ENCODE measurements at regions not wholly inside any gene's neighbourhood (a gene's known extent, or its start where the extent isn't known, plus 50 kb on each side); places are given as distances from the start of the nearest gene placed in this dataset.

DNA sequence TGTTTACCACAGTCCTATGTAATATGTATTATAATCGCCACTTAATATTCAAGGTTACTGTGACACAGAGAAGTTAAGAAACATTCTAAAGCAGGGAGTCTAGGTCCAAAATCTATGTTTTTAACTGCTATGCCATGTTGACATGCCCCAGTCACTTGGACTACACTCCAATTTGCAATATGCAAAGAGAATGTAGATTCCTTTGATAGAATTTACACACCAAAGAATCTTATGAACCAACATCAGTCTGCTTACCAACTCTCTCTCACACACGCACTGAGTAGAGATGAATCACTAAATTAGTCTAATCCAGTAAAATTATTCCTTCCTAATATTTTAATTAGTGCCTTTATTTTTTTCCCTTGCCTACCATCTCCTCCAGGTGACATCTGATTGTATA lies 266.2 kb downstream of the OLFM3 start:
- DNase-seq, result no peak

DNA sequence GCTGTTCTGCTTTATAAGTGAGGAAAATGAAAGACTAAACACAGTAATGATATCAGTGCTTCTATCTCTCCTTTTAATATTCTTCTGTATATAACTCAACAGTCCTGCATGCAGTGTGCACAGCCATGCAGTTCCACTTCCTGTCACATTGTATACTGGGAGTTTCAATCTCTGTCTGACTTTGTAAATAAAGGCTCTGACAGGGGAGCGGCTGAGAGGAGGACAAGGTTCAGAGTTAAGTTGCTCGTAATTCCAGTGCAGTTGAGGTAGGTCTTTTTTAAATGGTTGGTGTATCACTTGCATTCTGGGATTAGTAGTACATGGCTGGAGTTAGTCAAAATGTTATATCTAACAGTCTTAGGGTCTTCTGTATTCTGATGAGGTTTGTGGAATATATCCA lies 264.5 kb downstream of the OLFM3 start:
- DNase-seq, result no peak

DNA sequence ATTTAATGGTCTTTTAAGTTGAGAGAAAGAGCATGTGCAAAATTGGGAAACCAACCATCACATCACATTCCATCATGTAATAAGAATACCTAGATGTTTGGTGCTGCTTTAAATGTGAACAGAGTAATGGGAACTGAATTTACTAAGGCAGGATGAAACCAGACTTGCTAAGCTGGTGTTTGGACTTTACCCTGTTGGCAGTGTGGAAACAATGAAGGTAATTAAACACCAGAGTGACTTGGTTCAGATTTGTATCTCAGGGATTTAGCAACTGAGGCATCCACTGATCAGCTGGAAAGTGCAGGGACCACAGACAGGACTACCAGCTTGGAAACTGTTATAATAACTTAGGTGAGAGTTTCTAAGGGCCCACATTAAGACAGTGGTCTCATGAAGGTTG lies 263.4 kb downstream of the OLFM3 start:
- no peak for DNase-seq

DNA sequence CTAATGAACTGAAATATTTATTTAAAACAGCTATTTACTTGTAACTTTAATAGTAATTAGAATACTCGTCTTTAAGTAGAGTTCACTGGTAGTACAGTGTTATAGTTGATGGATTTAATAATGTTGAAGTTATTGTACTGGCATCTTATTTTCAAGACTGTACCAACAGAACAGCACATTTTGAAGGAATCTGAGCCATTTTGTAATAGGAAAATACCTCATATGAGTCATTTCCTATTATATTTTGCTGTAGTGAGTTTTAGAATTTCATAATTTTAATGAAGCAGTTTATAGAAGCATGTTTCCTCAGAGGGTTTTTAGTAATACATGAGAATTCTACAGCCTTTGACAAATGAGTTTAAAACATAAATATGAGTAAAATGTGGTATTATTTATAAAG lies 258.3 kb downstream of the OLFM3 start:
- DNase-seq, result no peak

DNA sequence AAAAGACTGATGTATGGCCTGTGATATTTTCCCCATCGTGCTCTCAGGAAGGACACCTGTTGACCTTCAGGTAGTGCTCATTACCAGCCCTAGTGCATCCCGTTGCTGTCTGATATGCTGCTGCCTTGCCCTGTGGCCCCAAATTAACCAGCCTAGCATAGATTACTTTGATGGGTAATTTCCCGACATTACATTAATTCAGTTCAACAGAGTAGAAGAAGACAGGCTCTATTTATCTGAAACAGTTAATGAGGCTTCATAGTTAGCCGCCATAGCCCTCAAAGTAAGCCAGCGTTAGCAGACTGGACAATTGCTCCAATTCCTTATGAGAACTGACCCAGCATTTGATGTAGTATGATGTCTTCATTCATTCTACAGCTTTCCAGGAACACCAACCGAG lies 257.6 kb downstream of the OLFM3 start:
- no peak for DNase-seq

DNA sequence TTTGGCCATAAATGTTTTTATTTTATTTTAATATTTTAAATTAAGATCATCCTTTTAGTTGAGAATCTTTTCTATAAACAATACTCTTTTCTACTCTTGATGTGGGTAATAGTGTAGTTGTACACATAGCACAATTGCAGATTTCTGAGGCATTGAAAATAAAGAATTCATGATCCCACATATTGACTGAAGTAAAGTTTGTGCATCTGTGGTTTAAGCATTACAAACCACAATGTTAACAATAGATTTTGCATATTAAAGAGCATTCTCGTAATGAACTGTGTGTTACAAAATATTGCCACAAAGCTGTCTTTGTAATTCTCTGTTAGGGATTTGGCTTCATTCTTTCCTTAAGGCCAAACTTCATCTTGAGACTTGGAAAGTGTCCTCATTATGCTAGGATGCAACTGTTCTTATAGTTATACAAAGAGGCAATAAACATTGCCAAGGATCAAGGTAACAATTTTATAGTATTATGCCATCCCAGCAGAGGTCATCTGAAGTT lies 256.8 kb downstream of the OLFM3 start:
- DNase-seq, result no peak

DNA sequence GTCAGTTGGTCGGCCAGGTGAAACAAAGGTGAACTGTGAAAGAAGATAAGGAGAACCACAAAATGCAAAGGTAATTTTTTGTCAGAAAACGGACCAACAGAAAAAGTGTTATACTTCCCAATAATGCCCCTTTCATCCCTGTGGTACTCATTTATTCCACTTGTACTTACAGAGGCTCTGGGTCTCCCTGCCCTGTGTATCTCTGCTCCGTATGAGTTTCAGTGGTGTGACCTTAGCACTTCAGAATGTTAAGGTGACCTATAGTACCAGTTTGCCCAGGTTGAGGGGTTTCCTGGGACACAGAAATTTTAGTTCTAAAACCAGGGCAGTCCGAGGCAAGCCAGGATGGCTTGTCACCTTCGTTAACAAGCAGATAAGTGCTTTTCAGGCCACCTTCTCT lies 254.8 kb downstream of the OLFM3 start:
- DNase-seq, result no peak

DNA sequence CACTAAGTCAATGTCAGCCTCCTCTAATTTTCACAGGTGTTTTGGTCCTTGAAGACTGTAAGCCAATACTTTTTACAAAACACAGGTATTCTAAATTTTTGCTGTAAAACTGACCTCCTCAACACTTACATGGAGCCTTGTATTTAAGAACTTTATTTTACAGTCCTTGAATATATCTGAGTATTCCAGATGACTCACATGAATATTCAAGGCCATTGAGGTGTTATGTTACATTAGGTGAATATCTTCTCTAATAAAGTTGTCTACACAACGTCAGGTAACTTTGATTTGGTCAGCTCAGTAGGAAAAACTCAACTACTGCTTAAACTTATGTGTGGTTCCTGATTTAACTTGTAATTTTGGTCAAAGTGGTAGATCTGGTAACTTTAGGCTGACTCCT lies 254.2 kb downstream of the OLFM3 start:
- no peak for DNase-seq

DNA sequence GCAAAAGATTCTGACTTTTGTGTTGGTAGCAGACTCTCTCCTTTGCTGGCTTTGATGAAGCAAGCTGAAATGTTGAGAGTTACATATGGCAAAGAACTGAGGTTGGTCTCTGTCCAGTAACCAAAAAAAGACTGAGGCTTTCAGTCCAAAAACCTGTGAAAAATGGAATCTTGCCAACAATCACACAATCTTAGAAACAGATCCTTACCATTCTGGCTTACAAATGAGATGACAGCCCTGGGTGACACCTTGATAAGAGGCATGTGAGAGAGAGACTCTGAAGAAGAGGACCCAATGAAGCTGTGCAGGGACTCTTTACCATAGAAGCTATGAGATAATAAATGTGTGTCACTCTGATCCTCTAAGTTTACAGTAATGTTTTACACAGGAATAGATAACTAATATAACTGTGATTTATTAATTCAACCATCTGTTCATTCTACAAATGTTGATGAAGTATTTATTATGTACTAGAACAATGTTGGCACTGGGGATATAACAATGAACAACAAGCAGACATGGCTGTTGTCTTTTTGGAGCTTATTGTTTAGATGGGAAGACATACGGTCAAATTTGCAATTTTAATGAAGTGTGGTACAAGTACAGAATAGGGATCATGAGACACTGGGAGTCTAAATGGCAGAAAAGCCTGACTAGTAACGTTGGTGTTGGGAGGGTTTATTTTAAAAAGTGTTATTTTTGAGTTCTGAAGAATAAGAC lies 251.0 kb downstream of the OLFM3 start:
- no peak for DNase-seq

DNA sequence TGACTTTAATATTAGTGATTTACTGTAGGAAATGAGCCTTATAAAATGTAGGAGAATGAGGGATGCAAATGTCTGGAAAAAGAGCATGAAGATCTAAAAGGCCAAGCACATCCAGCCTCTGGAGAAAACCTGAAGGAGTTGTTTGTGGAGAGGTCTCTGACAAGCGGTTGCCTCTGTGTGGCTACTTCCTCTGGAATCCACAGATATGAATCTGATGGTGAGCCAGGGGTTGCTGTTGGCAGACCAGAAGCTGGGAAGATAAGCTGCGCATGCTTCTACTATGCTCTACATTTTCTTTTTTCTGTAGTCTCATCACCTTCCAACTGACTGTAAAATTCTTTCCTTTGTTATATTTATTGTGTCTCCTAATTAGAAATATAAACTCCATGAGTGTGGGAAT lies 248.6 kb downstream of the OLFM3 start:
- DNase-seq, result no peak
